ENCODE measurements at regions not wholly inside any gene's neighbourhood (a gene's known extent, or its start where the extent isn't known, plus 50 kb on each side); places are given as distances from the start of the nearest gene placed in this dataset.
A peak's percentile ranks its signal among the peaks of the same experiment; 100 is the strongest.

DNA sequence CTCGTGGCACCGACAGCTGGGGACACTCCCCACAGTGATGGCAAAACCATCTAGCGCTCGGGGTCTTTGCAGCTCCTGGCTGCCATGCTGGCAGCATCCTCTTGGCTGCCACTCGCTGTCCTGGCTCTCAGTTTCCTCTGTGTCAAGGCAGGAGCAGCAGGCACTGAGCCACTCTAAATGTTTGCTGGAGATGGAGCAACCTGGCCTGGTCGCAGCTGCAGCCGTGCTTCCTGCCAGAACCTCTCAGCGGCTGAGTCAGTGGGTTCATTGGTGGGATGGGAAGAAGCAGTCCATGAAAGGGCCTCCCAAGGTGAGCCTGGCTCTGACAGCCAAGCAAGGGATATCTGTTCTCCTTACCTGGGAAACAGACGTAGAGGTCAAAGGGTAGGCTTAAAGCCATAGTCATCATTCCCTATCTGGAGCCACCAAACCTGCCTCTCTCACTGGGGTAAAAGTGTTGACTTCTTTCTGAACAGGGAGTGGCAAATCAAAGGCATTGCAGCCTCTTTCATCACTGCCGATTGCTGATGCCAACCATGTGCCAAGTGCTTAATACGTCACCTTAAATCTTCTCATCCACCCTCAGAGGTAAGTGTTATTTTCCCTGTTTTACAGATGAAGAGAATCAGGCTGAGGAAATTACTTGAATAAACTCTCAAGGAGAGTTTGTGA lies 304.8 kb upstream of the ZNF462 start:
- no peak overlapping the region for H2AFZ ChIP-seq (ENCODE audit: low read depth, low read length)
- no peak for ATAC-seq (ENCODE audit: insufficient read depth, low read depth)
- no peaks in the 10 kb centered on the region for H3K36me3 ChIP-seq (ENCODE audit: insufficient read depth, low read length)
- H3K9me3 ChIP-seq (ENCODE audit: insufficient read depth, low read length, severe bottlenecking) = no peaks in the 10 kb centered on the region
- H3K9ac ChIP-seq (ENCODE audit: low read depth, low read length) = no peak overlapping the region
- H4K20me1 ChIP-seq (ENCODE audit: insufficient read depth, low read length) = no peaks in the 10 kb centered on the region
- no peaks in the 10 kb centered on the region for H3K79me2 ChIP-seq (ENCODE audit: insufficient read depth, low read length)
- no peak overlapping the region for H3K4me2 ChIP-seq (ENCODE audit: insufficient read depth, low read length)
- no peaks in the 10 kb centered on the region for H3K4me1 ChIP-seq (ENCODE audit: insufficient read depth, low read length)
- DNase-seq = no peak
- no peak overlapping the region for H3K4me3 ChIP-seq (ENCODE audit: low read depth in 1 of 2, low read length in 2 of 2)
- no peak for TF ChIP-seq CTCF (IDR thresholded peaks at IDR 0.05; ENCODE audit: borderline replicate concordance, extremely low read depth, low read length, poor library complexity, severe bottlenecking)
- TF ChIP-seq EZH2 (IDR thresholded peaks at IDR 0.05; ENCODE audit: borderline replicate concordance, low read depth, low read length, severe bottlenecking) = no peak
- H3K27ac ChIP-seq (ENCODE audit: low read length) = no peak overlapping the region
- H3K27me3 ChIP-seq (ENCODE audit: insufficient read depth, low read length, poor library complexity) = no peaks in the 10 kb centered on the region

DNA sequence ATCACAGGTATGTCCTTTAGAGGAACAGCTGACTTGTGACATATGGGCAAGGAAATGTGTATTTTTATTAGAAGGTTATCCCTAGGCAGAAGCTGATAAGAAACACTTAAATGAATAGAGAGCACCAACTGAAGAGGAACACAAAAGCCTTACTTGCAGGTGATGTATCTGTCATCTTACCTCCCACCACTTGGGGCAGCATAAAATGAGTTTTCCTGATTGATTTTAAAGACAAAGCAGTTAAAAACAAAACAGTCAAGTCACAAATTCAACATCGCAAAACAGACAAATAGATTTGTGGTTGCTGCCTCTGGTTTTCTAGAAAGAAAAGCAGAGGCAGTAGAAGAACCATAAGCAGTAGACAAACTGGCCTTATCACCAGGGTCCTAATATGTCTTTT lies 302.4 kb upstream of the ZNF462 start:
- ATAC-seq (ENCODE audit: insufficient read depth, low read depth) (no peak), DNase-seq (no peak)
- Histone ChIP-seq H3K27ac (ENCODE audit: low read length) (no peak overlapping the region), H3K9me3 (ENCODE audit: insufficient read depth, low read length, severe bottlenecking) (no peaks in the 10 kb centered on the region), H3K79me2 (ENCODE audit: insufficient read depth, low read length) (no peaks in the 10 kb centered on the region), H3K36me3 (ENCODE audit: insufficient read depth, low read length) (no peaks in the 10 kb centered on the region), H3K27me3 (ENCODE audit: insufficient read depth, low read length, poor library complexity) (no peaks in the 10 kb centered on the region), H4K20me1 (ENCODE audit: insufficient read depth, low read length) (no peaks in the 10 kb centered on the region), H2AFZ (ENCODE audit: low read depth, low read length) (no peak overlapping the region), H3K4me2 (ENCODE audit: insufficient read depth, low read length) (no peak overlapping the region), H3K4me3 (ENCODE audit: low read depth in 1 of 2, low read length in 2 of 2) (no peak overlapping the region), H3K4me1 (ENCODE audit: insufficient read depth, low read length) (no peaks in the 10 kb centered on the region), H3K9ac (ENCODE audit: low read depth, low read length) (no peak overlapping the region)
- TF ChIP-seq CTCF (IDR thresholded peaks at IDR 0.05; ENCODE audit: borderline replicate concordance, extremely low read depth, low read length, poor library complexity, severe bottlenecking) (peak; percentile 41), EZH2 (IDR thresholded peaks at IDR 0.05; ENCODE audit: borderline replicate concordance, low read depth, low read length, severe bottlenecking) (no peak)

- Histone ChIP-seq H3K9me3 (ENCODE audit: insufficient read depth, low read length, severe bottlenecking) (no peaks in the 10 kb centered on the region), H4K20me1 (ENCODE audit: insufficient read depth, low read length) (no peaks in the 10 kb centered on the region), H3K9ac (ENCODE audit: low read depth, low read length) (no peak overlapping the region), H2AFZ (ENCODE audit: low read depth, low read length) (no peak overlapping the region), H3K27me3 (ENCODE audit: insufficient read depth, low read length, poor library complexity) (no peaks in the 10 kb centered on the region), H3K79me2 (ENCODE audit: insufficient read depth, low read length) (no peaks in the 10 kb centered on the region), H3K4me1 (ENCODE audit: insufficient read depth, low read length) (no peaks in the 10 kb centered on the region), H3K27ac (ENCODE audit: low read length) (no peak overlapping the region), H3K4me3 (ENCODE audit: low read depth in 1 of 2, low read length in 2 of 2) (no peak overlapping the region), H3K36me3 (ENCODE audit: insufficient read depth, low read length) (no peaks in the 10 kb centered on the region), H3K4me2 (ENCODE audit: insufficient read depth, low read length) (no peak overlapping the region)
- ATAC-seq (ENCODE audit: insufficient read depth, low read depth) (no peak), DNase-seq (no peak)
- TF ChIP-seq CTCF (IDR thresholded peaks at IDR 0.05; ENCODE audit: borderline replicate concordance, extremely low read depth, low read length, poor library complexity, severe bottlenecking) = no peak
- no peak for TF ChIP-seq EZH2 (IDR thresholded peaks at IDR 0.05; ENCODE audit: borderline replicate concordance, low read depth, low read length, severe bottlenecking)
These were observed 287.1 kb upstream of the ZNF462 start for GRCh38 chr9:106575823-106576222.

Measured in DND-41 (cell line).